ENCODE measurements at regions not wholly inside any gene's neighbourhood (a gene's known extent, or its start where the extent isn't known, plus 50 kb on each side); places are given as distances from the start of the nearest gene placed in this dataset.

- TF ChIP-seq CTCF (IDR thresholded peaks at IDR 0.05; ENCODE audit: extremely low read depth in 1 of 2, insufficient read depth in 1 of 2, low read depth in 1 of 2, low read length in 2 of 2) (no peak), POLR2A (IDR thresholded peaks at IDR 0.05; ENCODE audit: low read depth, low read length) (no peak), EZH2 (IDR thresholded peaks at IDR 0.05; ENCODE audit: borderline replicate concordance, low read depth, low read length, severe bottlenecking) (no peak), FOS (IDR thresholded peaks at IDR 0.05; ENCODE audit: borderline replicate concordance, insufficient read depth, low read length) (no peak), POLR2AphosphoS5 (IDR thresholded peaks at IDR 0.05; ENCODE audit: insufficient read depth, low read depth, low read length) (no peak), JUN (IDR thresholded peaks at IDR 0.05; ENCODE audit: borderline replicate concordance, insufficient read depth, insufficient read length, low read depth) (no peak), MYC (IDR thresholded peaks at IDR 0.05; ENCODE audit: low read depth, low read length) (no peak), MAX (IDR thresholded peaks at IDR 0.05; ENCODE audit: insufficient read depth, insufficient read length) (no peak), GATA2 (IDR thresholded peaks at IDR 0.05; ENCODE audit: insufficient read depth, insufficient read length, low read depth, low read length) (no peak)
Observed at GRCh38 chr17:33500151-33500550, 207.1 kb upstream of the ASIC2 start.

Data from endothelial cell of umbilical vein (primary cell).